Erythroblast (primary cell): ENCODE measurements at regions not wholly inside any gene's neighbourhood (a gene's known extent, or its start where the extent isn't known, plus 50 kb on each side); places are given as distances from the start of the nearest gene placed in this dataset.

Experiments
- DNase-seq, 2 experiments: peaks; one replicate each; lab custom pipeline; 2025; lab: John Stamatoyannopoulos, UW
- GATA1 ChIP-seq: IDR thresholded peaks from 2 replicates; pipeline ENCODE4 v1.6.1; 2011; ENCODE audit warnings: low read depth, mild to moderate bottlenecking, control low read depth, low read length, moderate library complexity
- POLR2A ChIP-seq: IDR thresholded peaks from 2 replicates; pipeline ENCODE4 v1.6.1; 2011; ENCODE audit warnings: mild to moderate bottlenecking, low read length

DNA sequence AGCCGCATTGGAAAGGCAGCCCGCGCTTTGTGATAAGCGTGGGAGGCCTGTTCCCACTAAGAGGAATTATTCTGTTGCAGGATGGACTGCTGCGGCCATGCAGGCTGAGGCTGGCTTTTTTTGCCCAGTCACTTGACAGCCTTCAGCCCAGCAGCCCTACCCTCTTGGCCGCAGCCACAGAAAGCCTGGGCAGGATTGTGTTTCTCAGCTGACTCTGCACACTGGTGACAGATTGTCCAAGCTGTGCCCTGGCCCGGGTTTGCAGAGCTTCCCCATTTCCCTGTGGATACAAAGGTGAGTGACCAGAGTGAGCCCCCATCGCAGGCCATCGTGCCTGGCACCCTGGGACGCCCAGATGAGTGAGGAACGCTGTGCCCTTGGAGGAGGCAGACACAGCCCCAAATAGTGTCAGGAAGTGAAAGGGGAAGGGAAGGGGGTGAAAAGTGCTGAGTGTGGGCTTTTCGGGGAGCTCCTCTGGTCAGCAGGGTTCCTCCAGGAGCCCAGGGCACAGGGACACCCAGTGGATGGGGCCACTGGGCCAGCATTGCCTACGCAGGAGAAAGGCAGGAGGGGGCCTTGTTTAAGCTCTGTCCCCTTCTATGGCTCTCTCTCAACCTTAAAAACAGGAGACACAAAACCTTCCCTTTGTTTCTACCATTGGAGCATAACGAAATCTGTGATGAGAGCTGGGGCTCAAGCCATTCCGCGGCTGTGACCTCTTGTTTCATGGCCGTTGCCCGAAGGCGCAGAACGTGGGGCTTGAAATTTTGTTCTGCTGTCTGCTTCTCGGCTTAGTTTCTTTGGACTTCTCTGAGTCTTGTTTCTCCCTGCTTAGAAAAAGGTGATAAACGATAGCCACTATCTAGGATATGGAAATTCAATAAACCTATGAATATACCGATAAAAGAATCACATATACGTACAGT, 91.5 kb upstream of the MEF2A start:
- DNase-seq, result no peak
- no peak for TF ChIP-seq POLR2A
- no peak for TF ChIP-seq GATA1

DNA sequence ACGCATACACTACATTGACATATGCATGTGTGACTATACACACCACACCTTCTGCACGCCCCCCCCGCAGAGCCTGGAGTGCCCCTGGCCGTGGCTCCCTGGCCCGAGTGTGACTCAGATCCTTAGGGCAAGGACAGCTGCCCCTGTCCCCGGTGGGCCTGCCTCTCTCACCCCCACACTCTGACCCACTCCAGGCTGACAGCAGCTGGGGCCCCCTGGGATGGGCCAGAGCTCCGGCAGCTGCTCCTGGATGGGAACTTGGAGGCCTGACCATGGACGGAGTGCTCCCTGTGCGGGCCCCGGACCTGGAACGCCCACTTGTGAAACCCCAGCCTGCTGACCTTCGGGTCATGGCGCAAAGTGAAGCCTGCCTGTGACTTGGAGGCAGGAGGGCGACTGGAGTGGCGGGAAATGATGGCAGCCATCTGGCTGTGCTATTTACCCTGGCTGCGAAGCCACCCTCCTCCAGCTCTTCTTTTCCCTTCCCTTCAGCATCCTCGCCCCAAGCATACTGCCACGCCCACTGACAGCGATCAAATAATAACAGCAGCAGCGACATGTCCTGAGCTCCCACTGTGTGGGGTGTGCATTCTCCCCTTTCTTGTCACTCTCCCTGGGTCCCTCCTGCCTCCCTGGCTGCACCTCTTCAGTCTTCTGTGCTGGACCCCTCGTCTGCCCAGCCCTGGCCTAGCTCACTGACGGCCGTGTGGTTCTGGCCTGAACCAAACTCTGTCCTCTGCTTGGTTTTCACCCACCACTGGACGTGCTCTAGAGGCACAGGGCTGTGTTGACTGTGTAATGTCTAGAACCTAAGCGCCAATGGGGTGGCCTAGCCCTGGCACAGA, 90.7 kb upstream of the MEF2A start:
- TF ChIP-seq POLR2A (no peak), GATA1 (no peak)
- DNase-seq, result no peak

DNA sequence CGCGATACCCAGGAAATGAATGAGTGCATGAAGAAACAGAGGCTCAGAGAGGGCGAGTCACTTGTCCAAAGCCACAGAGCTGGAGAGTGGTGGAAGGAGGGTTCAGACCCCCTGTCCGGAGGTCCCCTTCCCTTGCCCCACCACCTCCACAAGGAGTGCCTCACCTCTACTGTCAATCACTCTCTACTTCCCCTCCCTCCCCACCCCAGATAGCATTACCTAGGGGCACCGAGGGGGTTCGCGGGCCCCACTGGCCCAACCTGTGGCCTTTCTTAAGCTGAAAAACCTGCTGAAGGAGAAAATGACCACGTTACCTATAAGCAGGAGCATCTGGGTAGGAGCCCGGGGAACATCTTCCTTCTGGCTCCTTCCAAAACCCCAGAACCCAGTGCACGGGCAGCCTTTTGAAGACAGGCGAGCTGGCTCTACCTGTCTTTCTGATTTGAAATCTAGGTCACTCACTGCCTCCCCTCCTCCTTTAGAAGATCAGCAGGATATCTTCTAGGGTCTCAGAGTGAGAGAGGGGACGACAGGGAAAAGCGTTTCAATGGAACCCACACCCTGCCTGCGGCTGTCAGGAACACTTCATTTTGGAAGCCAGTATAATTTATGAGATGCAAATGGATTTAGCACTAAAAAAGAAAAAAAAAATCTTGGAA, 89.9 kb upstream of the MEF2A start:
- no peak for TF ChIP-seq GATA1
- no peak for TF ChIP-seq POLR2A
- DNase-seq, result no peak

DNA sequence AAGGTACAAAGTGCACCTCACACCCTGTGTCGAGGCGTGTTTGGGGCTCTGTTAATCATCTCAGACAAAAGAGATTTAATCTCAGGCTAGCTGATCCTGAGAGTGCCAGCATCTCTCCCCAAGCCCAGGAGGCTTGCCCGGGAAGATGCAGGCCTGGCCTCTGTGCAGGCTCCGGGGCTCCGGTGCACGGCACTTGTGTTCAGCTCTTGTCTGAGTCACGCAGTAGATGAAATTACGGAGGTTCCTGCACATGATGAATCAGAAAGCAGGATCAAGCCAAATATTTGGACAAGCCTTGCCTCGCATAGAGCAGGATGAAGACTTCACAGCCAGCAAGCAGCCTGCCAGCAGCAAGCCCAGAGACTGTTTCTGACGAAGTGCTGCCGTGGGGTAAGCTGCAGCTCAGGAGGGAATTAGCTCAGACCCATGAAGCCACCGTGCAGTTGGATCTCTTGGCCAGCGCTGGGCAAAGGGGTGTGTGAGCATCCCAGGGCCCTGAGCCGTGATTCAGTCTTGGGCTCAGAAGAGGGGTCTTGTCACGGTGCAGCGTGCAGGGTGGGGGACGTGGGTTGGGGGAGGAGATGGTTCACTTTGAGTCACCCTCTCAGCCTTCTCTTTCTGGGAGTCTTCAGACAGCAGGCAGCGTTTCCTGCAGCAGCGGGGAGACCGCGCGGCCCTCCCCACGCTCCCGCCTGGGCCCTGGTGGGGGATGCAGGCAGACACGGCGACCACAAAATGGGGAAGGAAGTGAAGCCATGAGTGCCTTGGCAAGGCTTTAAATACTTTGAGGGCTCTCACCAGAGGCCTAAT, 89.2 kb upstream of the MEF2A start:
- no peak for DNase-seq
- TF ChIP-seq POLR2A (no peak), GATA1 (no peak)

DNA sequence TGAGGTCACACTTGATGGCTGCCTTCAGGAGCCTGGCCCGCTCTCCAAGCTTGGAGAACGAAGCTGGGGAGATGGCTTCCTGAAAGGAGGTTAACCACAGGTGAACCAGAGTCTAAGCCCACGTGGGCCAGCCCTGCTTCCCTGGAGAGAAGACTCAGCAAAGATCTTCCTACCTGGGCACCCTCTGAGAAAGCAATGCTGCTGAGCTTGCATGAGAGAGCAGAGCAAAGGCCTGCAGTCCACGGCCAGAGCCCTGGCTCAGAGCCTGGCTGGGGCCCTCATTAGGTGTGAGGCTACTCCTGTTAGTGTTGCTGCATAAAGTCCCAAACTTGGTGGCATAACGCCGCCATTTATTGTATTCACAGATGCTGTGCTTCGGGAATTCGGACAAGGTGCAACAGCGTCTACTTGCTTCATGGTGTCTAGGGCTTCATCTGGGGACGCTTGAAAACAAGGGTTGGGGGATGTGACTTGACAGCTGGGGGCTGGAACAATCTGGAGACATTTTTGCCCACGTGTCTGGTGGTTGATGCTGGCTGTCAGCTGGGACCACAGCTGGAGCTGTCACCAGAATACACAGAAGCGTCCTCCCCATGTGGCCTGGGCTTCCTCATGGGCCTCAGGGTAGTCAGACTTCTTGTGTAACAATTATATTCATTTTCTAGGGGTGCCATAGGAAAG, 87.9 kb upstream of the MEF2A start:
- no peak for DNase-seq
- TF ChIP-seq POLR2A (no peak), GATA1 (no peak)

DNA sequence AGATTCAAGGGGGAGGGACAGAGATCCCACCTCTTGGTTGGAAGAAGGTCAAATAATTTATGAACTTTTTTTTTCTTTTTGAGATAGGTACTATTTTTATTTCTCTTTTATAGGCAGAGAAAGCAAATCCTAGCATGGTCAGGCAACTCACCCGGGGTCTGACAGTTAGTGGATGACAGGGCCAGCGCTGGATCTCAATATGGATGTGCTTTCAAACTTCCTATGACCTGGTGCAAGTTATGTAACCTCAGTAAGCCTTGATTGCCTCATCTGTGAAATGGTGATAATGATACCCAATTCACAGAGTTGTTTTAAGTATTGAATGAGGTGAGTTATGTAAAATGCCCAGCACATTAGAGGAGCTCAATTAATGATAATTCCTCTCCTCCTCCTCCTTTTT, 86.8 kb upstream of the MEF2A start:
- TF ChIP-seq POLR2A (no peak), GATA1 (no peak)

DNA sequence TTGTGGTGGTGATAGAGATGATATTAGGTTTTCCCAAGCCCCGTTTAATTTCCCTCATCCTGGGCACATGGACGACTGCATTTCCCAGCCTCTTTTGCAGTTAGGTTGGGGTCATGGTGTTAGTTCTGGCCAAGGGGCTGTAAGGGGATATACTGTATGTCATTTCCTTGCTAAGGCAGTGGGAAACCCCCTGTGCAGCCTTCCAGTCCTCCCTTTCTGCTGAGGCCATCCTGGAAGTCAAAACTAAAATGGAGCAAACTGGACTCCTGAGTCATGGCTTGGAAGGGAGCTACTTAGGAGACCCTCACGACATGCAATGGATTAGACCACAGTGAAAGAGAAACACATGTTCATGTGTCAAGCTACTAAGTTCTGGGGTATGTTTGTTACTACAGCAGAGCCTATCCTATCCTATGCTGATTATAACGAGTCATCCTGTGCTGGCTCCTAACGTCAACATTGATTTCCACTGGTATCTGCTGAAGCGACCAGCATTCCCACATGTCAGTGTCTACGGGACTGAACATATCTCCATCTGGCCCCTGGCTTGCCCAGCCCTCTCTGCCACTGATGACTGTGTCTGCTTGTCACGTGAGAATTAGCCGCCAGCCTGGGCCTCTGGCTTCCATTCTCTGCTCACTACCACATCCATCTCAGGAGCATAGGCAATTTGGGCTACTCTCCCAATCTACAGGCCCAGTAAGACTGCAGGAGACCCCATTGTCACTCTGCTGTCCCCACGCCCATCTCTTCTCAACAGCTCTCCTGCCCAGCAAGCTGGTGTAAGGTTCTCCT, 85.6 kb upstream of the MEF2A start:
- DNase-seq, result no peak
- TF ChIP-seq POLR2A (no peak), GATA1 (no peak)

More for the DNA sequence above, 86.8 kb upstream of the MEF2A start:
- no peak for DNase-seq

DNA sequence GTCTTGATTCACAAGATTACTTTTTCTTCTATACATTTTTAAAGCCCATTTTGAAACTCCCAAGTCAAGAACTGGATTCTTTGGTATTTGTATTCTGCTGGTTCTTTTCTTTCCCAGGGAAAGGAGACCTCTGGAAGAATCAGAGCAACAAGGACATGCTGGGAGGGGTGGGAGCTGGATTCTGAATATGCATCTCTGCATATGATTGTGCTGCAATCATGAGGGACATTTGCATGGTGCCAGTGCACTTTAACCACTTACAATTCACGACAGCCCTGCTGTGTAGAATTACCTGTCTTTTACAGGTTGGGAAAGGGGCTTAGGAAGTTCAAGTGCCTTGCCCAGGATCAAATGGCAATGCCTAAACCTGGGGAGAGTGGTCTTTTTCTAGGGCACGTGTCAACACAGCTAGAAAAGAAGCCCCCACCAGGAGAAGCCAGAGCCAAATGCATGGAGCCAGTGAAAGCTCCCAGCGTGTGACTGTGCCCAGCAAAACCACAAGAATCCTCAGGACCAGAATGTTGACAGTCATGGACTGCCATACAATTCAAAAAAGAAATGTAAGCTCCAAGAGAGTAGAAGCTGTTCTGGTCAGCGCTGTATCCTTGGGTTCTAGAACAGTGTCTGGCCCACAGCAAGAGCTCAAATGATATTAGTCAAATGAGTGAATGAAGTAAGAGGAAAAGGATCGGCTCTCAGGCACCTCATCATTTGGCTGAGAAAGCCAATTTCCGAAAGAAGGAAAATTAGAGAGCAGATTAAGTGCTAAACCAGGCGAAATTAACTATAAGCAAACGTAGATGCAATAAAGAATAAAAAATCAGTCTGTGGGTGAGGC, 84.5 kb upstream of the MEF2A start:
- DNase-seq, result no peak
- TF ChIP-seq GATA1, result no peak
- no peak for TF ChIP-seq POLR2A

DNA sequence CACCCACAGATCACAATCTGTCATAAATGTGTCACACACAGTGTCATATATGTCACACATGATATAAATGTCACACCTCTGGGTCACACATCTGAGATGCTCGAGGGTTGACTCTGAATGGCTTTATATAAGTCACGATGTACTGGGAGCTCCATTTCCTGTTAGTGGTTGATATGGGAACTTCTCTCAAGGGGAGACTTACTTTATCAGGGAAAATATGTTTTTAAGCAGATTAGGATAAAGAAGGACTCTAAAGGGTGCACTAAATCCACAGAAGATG, 83.9 kb upstream of the MEF2A start:
- DNase-seq, result no peak
- no peak for TF ChIP-seq GATA1
- no peak for TF ChIP-seq POLR2A

DNA sequence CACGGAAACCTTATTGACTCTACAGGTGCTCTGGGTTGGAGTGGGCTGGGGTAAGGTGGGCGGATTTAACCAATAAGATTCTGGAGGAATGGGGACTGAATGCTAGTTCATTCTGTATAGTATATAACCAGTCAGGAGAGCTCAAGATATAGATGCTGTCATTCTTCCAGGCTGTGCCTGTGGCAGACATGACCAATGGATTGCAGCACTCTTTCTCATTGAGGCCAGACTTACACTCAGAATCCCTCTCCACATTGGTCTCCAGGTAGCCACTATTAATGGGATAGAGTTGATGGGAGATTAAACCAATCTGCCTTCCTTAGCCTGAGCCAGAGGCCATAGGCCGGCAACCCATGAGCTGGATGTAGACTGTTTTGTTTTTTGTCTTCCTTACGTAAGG, 82.8 kb upstream of the MEF2A start:
- DNase-seq, result no peak
- TF ChIP-seq POLR2A (no peak), GATA1 (no peak)

DNA sequence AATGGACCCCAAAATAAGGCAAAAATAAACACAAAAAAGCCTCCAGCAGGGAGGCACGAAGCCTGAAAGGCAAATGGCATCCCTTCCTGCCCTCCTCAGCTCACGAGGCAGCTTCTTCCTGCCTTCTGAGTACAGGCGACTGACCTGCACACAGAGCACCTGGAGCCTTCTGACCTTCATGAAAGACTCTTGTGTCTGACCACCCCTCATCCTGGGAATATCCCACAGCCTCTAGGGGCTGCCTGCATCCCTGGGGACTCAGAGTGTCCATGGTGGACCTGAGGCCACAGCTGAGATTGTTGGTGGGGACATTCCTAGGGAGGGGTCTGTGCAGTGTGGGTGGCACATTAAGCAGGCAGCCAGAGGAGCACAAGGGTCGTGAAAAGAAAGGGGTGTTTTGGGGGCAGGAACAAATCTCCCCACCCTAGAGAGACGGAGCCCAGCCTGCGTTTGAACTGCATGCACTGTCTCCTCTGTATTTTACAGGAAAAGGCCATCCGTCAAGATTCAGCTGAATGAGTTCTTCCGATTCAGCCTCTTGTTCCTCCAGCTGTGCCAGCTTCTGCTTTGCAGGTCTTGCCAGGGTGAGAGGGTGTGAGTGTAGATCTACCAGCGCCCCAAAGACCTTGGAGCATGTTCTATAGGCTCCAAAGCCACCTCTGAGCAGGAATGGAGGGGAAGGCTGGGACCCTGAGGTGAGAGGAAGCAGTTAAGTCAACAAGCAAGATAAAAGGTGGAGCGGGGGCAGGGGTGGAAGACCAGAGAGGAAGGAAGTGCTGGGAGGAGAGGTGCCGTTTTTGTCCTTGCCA, 80.4 kb upstream of the MEF2A start:
- DNase-seq, result no peak
- no peak for TF ChIP-seq POLR2A
- no peak for TF ChIP-seq GATA1
